Erythroblast (primary cell): ENCODE measurements at regions not wholly inside any gene's neighbourhood (a gene's known extent, or its start where the extent isn't known, plus 50 kb on each side); places are given as distances from the start of the nearest gene placed in this dataset.

ENCODE experiments used
- DNase-seq, 2 experiments: peaks; one replicate each; lab custom pipeline; 2025; lab: John Stamatoyannopoulos, UW
- GATA1 ChIP-seq: IDR thresholded peaks from 2 replicates; pipeline ENCODE4 v1.6.1; 2011; ENCODE audit warnings: low read depth, mild to moderate bottlenecking, control low read depth, low read length, moderate library complexity
- POLR2A ChIP-seq: IDR thresholded peaks from 2 replicates; pipeline ENCODE4 v1.6.1; 2011; ENCODE audit warnings: mild to moderate bottlenecking, low read length

- DNase-seq: no peak
- TF ChIP-seq POLR2A (no peak), GATA1 (no peak)
Observed at GRCh38 chr22:49641770-49642313, 185.8 kb downstream of the BRD1 start.

- TF ChIP-seq POLR2A (no peak), GATA1 (no peak)
- no peak for DNase-seq
Observed at GRCh38 chr22:49640366-49641095, 187.1 kb downstream of the BRD1 start.

- DNase-seq: no peak
- TF ChIP-seq POLR2A (no peak), GATA1 (no peak)
Observed at GRCh38 chr22:49639956-49640355, 187.7 kb downstream of the BRD1 start.

GRCh38 chr22:49638788-49639187 is 188.9 kb downstream of the BRD1 start:
- DNase-seq: no peak
- TF ChIP-seq POLR2A (no peak), GATA1 (no peak)

GRCh38 chr22:49638001-49638400 is 189.7 kb downstream of the BRD1 start:
- no peak for DNase-seq
- TF ChIP-seq POLR2A (no peak), GATA1 (no peak)

GRCh38 chr22:49637255-49637760 is 190.4 kb downstream of the BRD1 start:
- no peak for DNase-seq

GRCh38 chr22:49636649-49637048 is 191.0 kb downstream of the BRD1 start:
- TF ChIP-seq GATA1: no peak
- no peak for DNase-seq

More at GRCh38 chr22:49637255-49637760, 190.4 kb downstream of the BRD1 start:
- TF ChIP-seq GATA1 (no peak), POLR2A (no peak)

GRCh38 chr22:49636214-49636613 is 191.5 kb downstream of the BRD1 start:
- no peak for DNase-seq
- TF ChIP-seq GATA1: no peak
- TF ChIP-seq POLR2A: no peak

GRCh38 chr22:49634006-49634772 is 193.5 kb downstream of the BRD1 start:
- TF ChIP-seq POLR2A (no peak), GATA1 (no peak)
- DNase-seq: no peak

- DNase-seq: no peak
- TF ChIP-seq POLR2A: no peak
- TF ChIP-seq GATA1: no peak
Observed at GRCh38 chr22:49633010-49633324, 194.7 kb downstream of the BRD1 start.

- peak; percentile 12 to 33 for DNase-seq
- TF ChIP-seq GATA1: no peak
- TF ChIP-seq POLR2A: no peak
Observed at GRCh38 chr22:49632199-49633009, 195.3 kb downstream of the BRD1 start.

- TF ChIP-seq POLR2A (no peak), GATA1 (no peak)
- DNase-seq: no peak
Observed at GRCh38 chr22:49630448-49630946, 197.2 kb downstream of the BRD1 start.

GRCh38 chr22:49629586-49630447 is 197.9 kb downstream of the BRD1 start:
- no peak for TF ChIP-seq POLR2A
- no peak for TF ChIP-seq GATA1
- no peak for DNase-seq
